Transverse colon (tissue), 4 donors: ENCODE measurements at regions not wholly inside any gene's neighbourhood (a gene's known extent, or its start where the extent isn't known, plus 50 kb on each side); places are given as distances from the start of the nearest gene placed in this dataset.

Experiments
- DNase-seq: peaks from one replicate; pipeline ENCODE4 v3.0.0-alpha.2; 2019
- H3K27ac ChIP-seq, 4 donors: fragments of 200-600 bp; sonication (generic); 2 replicates each; pipeline ENCODE4 v1.5.1; 2016 to 2018; ENCODE audit warnings: inconsistent platforms in 4 of 4
- H3K27me3 ChIP-seq: fragments of 200-600 bp; sonication (generic); 2 replicates; pipeline ENCODE4 v1.5.1; 2017; ENCODE audit warnings: inconsistent platforms
- H3K36me3 ChIP-seq, 4 donors: fragments of 200-600 bp; sonication (generic); 2 replicates each; pipeline ENCODE4 v1.5.1; 2017 to 2019; ENCODE audit warnings: inconsistent platforms in 4 of 4
- H3K4me1 ChIP-seq, 4 donors: fragments of 200-600 bp; sonication (generic); 2 replicates each; pipeline ENCODE4 v1.5.1; 2017 to 2020; ENCODE audit warnings: inconsistent platforms in 4 of 4
- H3K4me3 ChIP-seq, 4 donors: fragments of 200-600 bp; sonication (generic); 1 replicate in 1 of 4; 2 replicates in 3 of 4; pipeline versions ENCODE4 v1.5.1 to v1.6.1; 2017 to 2019; ENCODE audit warnings: inconsistent platforms in 4 of 4
- H3K9me3 ChIP-seq, 2 donors: fragments of 200-600 bp; sonication (generic); 2 replicates each; pipeline ENCODE4 v1.5.1; 2017 to 2019; ENCODE audit warnings: inconsistent platforms in 2 of 2
- CTCF ChIP-seq, 5 experiments: fragments of 200-600 bp in 3 of 5; fragments of 450-650 bp in 2 of 5; sonication (generic) in 3 of 5; IDR thresholded peaks; 1 replicate in 2 of 5; 2 replicates in 3 of 5; pipeline ENCODE4 v1.5.1; 2016 to 2017; ENCODE audit warnings: antibody characterized with exemption in 5 of 5, inconsistent platforms in 3 of 5, mild to moderate bottlenecking in 2 of 5, moderate library complexity in 1 of 5
- EP300 ChIP-seq: sonication (generic); formaldehyde crosslinking; IDR thresholded peaks from one replicate; pipeline ENCODE4 v1.6.1; 2017; ENCODE audit warnings: antibody characterized with exemption, low read depth
- POLR2A ChIP-seq: fragments of 450-650 bp; IDR thresholded peaks from one replicate; pipeline ENCODE4 v1.6.1; 2016; ENCODE audit warnings: antibody characterized with exemption, mild to moderate bottlenecking, moderate library complexity
- POLR2AphosphoS5 ChIP-seq, 3 donors: sonication (generic); formaldehyde crosslinking; IDR thresholded peaks; one replicate each; pipeline ENCODE4 v1.6.1; 2016; ENCODE audit warnings: antibody characterized with exemption in 3 of 3
- WGBS, 2 donors: methylation state at CpG; one replicate each; pipeline ENCODE4 v1.1.5; 2018; ENCODE audit warnings: low coverage in 1 of 2; 5-methylcytosine and 5-hydroxymethylcytosine counted together
- in situ Hi-C, 4 donors: fragments of 200-750 bp; cut with MboI; loops; one replicate each; pipeline versions ENCODE4 v1.15.0 to v1.15.1; 2017; ENCODE audit warnings: low sequenced_read_pairs in 3 of 4, low pct_ligation_motif_present in 1 of 4, low pct_unique_long_range_greater_than_20kb in 1 of 4
- intact Hi-C: fragments of 100-400 bp; cut with DNase I; formaldehyde crosslinking; loops from one replicate; pipeline ENCODE4 v1.15.1; 2023; ENCODE audit warnings: low total_unique reads

GRCh38 chr12:14207905-14208551, 157.5 kb upstream of the ATF7IP start:
- H3K4me1 ChIP-seq: peaks cover 11 to 48% (median 29%) of the 10 kb centered on the region in 4 donors
- H3K27ac ChIP-seq: peak overlapping the region; percentile 58 to 89 (median 72)
- H3K9me3 ChIP-seq: no peaks in the 10 kb centered on the region
- in situ Hi-C loops: no loop called here
- intact Hi-C loops: no loop called here
- no peaks in the 10 kb centered on the region for H3K27me3 ChIP-seq
- WGBS, 2 donors: 47% methylated on average over 4 of the region's 4 CpGs; no CpG with 5 or more reads in 1 of the 2 donors
- DNase-seq: peak; percentile 71
- H3K4me3 ChIP-seq: no peak overlapping the region
- TF ChIP-seq POLR2AphosphoS5 (IDR thresholded peaks at IDR 0.05) (peak in 2 of 3 donors; percentile 60 to 82), CTCF (IDR thresholded peaks at IDR 0.05) (no peak), EP300 (peak; percentile 76)
- H3K36me3 ChIP-seq: no peaks in the 10 kb centered on the region

GRCh38 chr12:14211947-14212387, 153.5 kb upstream of the ATF7IP start:
- in situ Hi-C loops (no loop called here), intact Hi-C loops (no loop called here)
- Histone ChIP-seq H3K9me3 (no peaks in the 10 kb centered on the region), H3K4me1 (peaks cover 15 to 75% (median 50%) of the 10 kb centered on the region in 4 donors), H3K27ac (peak overlapping the region; percentile 77 to 89 (median 80)), H3K27me3 (no peaks in the 10 kb centered on the region), H3K4me3 (no peak overlapping the region), H3K36me3 (no peaks in the 10 kb centered on the region)
- DNase-seq: peak; percentile 61
- TF ChIP-seq POLR2A: no peak
- no peak for TF ChIP-seq EP300
- TF ChIP-seq POLR2AphosphoS5 (IDR thresholded peaks at IDR 0.05): no peak
- TF ChIP-seq CTCF (IDR thresholded peaks at IDR 0.05): no peak
- 31 to 44% methylated on average over 2 to 3 of the region's 3 CpGs for WGBS, 2 donors

GRCh38 chr12:14213542-14213941, 151.9 kb upstream of the ATF7IP start:
- Histone ChIP-seq H3K4me1 (peaks cover 12 to 67% (median 47%) of the 10 kb centered on the region in 4 donors), H3K27ac (peak overlapping the region; percentile 77 to 89 (median 80)), H3K36me3 (no peaks in the 10 kb centered on the region), H3K9me3 (no peaks in the 10 kb centered on the region), H3K4me3 (no peak overlapping the region), H3K27me3 (no peaks in the 10 kb centered on the region)
- in situ Hi-C loops (no loop called here), intact Hi-C loops (no loop called here)
- no peak for TF ChIP-seq POLR2A
- TF ChIP-seq POLR2AphosphoS5 (IDR thresholded peaks at IDR 0.05): no peak
- TF ChIP-seq EP300: no peak
- TF ChIP-seq CTCF (IDR thresholded peaks at IDR 0.05): no peak
- 72 to 83% methylated on average over 1 of the region's 1 CpG for WGBS, 2 donors
- DNase-seq: no peak

GRCh38 chr12:14214495-14214894, 151.0 kb upstream of the ATF7IP start:
- Histone ChIP-seq H3K4me1 (peaks cover 11 to 66% (median 50%) of the 10 kb centered on the region in 4 donors), H3K4me3 (no peak overlapping the region), H3K9me3 (no peaks in the 10 kb centered on the region), H3K27ac (peak overlapping the region in 3 of 4 donors; percentile 77 to 81 (median 80)), H3K27me3 (no peaks in the 10 kb centered on the region), H3K36me3 (no peaks in the 10 kb centered on the region)
- in situ Hi-C loops: no loop called here
- intact Hi-C loops: no loop called here
- TF ChIP-seq POLR2A (no peak), POLR2AphosphoS5 (IDR thresholded peaks at IDR 0.05) (no peak), CTCF (IDR thresholded peaks at IDR 0.05) (no peak), EP300 (no peak)
- DNase-seq: no peak
- 92 to 100% methylated on average over 1 of the region's 1 CpG for WGBS, 2 donors
